Body of pancreas (tissue), 4 donors: ENCODE measurements at regions not wholly inside any gene's neighbourhood (a gene's known extent, or its start where the extent isn't known, plus 50 kb on each side); places are given as distances from the start of the nearest gene placed in this dataset.

ENCODE experiments used
- CTCF ChIP-seq, 7 experiments: fragments of 450-650 bp in 4 of 7; fragments of 200-600 bp in 3 of 7; sonication (generic) in 3 of 7; IDR thresholded peaks; one replicate each; pipeline ENCODE4 v1.5.1; 2016 to 2019; ENCODE audit warnings: antibody characterized with exemption in 7 of 7
- POLR2A ChIP-seq, 3 donors: fragments of 450-650 bp; IDR thresholded peaks; one replicate each; pipeline ENCODE4 v1.6.1; 2016; ENCODE audit warnings: antibody characterized with exemption in 3 of 3, mild to moderate bottlenecking in 2 of 3

- TF ChIP-seq CTCF (IDR thresholded peaks at IDR 0.05) (no peak), POLR2A (IDR thresholded peaks at IDR 0.05) (no peak)
Observed at GRCh38 chr2:116810071-116810470, 1004.4 kb upstream of the DDX18 start.
